GM12873 (cell line): ENCODE measurements at regions not wholly inside any gene's neighbourhood (a gene's known extent, or its start where the extent isn't known, plus 50 kb on each side); places are given as distances from the start of the nearest gene placed in this dataset.

Experiments used
- CTCF ChIP-seq: IDR thresholded peaks from 2 replicates; pipeline ENCODE4 v1.5.1; 2012; ENCODE audit warnings: low read depth, mild to moderate bottlenecking, moderate library complexity, low read length, control low read depth; ENCODE audit not compliant: insufficient read depth; ENCODE audit errors: missing control alignments

DNA sequence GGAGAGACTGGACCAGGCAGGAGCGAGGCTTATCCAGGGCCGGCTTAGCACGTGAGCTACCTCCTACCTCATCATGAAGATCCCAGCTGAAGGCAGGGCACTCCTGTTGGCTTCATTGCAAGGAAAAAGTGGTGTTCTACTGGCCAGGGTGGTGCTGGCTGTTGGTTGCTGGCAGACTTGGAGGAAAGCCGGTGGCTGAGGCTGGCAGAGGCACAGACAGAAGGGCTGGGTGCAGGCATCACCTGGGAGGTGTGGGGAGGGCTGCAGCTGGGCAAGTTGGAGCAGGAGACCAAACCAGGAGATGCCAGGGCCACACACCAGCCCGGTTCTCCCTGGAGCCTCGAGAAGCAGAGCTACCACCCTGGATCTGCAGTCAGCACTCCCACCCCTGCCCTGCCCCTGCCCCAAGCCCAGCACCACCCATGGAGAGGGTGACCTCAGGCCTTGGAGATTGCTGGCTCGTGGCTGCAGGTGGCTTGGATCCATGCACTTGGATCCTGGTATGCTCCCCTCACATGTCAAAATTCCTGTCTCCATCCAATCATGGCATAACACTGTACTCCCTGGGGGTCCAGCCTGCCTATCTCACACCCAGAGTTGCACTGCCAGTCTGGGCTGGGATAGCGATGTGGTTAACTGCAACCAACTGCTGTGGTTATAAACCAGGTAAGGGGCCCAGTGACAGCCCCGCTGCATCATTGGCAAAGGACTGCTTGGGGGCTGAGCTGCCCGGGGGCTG lies 49.7 kb downstream of the GLI2 start:
- TF ChIP-seq CTCF, result no peak

DNA sequence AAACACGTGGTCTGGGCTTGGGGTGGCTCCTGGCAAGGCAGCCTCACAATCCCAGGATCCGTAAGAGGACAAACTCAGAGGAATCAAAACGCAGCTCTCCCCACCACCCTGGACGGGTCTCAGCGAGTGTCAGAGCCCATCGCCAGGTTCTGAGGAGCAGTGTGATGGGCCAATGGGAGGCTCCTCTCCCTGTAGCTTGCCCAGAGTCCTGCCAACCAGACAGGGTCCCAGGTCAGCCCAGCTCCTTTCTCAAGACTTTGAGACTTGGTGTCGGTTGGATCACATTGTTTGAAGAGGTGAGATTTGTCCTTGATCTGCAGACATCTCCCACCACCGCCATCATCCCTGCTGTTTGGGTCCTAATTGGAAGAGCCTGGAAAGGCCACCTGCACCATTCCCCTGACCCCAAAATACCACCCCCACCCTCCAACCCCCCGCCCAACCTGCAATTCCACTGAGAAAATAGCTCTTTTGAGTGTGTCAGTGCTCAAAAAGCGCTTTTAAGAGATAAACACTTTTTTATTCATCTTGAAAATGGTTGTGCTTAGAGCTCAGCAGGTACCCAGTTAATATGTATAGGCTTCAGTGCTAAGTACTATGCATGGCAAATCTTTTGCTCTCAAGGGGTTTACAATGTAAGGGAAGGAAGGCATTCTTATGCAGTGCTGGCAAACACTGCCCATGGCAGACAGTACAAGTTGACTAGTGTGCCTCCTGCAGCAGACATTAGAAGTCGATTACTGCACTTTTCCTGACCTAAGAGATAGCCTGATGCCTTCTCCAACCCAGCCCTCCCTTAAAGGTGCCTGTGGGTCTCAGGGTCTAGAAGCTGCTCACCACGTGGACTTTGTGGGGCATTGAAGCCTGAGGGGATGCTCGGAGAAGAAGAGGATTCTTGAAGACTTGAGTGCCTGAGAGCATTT lies 50.6 kb downstream of the GLI2 start:
- no peak for TF ChIP-seq CTCF

- TF ChIP-seq CTCF, result no peak
These were observed 51.6 kb downstream of the GLI2 start for GRCh38 chr2:120787111-120787821.

DNA sequence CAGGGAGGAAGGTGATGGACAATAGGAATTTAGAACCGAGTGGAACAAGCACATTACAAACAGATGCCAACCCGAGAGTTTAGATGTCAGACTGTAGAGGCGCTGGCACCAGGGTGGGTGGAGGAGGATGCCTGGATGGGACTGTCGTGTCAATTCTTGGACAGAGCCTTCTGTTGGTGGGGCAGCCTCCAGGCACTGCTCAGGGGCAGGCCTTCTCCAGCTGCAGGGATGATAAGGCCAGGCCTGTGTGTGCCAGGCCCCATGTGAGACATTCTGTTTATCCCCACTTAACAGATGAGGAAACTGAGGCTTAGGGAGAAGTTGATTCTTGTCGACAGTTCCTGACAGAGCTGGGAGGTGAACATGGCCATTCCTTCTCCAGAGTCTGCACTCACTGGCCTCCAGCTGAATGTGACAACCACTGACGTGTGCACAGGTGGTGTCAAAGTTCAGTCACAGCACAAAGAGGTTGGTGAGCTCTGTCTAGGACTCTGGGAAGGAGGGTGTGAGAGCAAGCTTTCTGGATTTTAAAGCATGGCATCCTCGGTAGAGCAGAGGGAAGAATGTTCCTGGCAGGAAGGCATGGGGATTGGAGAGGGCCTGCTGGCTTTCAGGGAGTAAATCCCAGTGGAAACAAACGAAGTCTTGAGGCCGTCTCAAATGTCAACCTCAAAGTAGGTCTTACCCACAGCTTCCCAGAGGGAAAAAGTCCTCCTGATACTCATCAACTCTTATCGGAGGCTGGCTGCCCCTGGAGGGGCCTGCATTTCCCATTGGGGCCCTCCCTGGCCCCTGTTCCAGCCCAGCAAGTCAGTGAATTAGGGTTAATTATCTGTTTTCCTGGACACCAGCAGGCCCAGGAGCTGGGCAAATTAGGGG lies 52.4 kb downstream of the GLI2 start:
- no peak for TF ChIP-seq CTCF

GRCh38 chr2:120791243-120791961 lies 55.7 kb downstream of the GLI2 start:
- no peak for TF ChIP-seq CTCF

DNA sequence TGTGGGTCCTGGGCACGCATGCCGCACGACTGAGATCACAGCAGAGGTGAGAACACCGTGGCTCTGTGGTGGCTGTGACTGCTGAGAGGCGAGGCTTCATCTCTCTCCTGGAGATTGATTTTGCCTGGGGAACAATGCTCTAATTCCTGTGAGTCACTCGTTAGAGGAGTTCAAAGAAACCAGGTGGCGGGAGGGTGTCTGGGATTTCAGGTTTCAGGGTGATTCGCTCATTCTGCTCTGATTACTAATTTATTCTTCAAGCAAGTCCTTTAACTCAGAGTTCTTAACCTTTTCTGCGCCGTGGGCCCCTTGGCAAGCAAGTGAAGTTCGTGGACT lies 56.3 kb downstream of the GLI2 start:
- TF ChIP-seq CTCF, result no peak
